ENCODE measurements at regions not wholly inside any gene's neighbourhood (a gene's known extent, or its start where the extent isn't known, plus 50 kb on each side); places are given as distances from the start of the nearest gene placed in this dataset.

GRCh38 chr10:28481968-28482367 is 51.0 kb upstream of the WAC start:
- TF ChIP-seq CTCF (IDR thresholded peaks at IDR 0.05) (no peak), POLR2AphosphoS5 (IDR thresholded peaks at IDR 0.05) (no peak)
